ENCODE measurements at regions not wholly inside any gene's neighbourhood (a gene's known extent, or its start where the extent isn't known, plus 50 kb on each side); places are given as distances from the start of the nearest gene placed in this dataset.

DNA sequence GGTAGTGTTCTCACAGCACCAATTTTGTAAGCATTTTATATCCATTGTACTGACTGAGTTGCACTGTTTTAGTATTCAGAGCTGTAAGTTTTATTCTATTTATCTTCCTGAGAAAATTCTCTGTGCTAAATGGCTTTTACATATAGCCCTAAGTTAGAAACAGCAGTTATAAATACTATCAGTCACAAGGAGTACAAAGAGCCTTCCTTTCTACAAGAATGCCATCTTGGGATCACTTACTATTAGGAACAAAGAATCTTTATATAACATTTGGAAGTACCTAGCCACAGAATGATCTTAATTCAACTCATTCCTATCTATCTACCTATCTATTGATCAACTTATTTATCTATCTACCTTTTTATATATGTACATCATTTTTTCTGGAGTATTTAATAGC, 423.9 kb upstream of the RGS18 start (continued):
- no peak for TF ChIP-seq CTCF (IDR thresholded peaks at IDR 0.05)
- no peak for TF ChIP-seq ZNF317 (CRISPR knock-in tag; IDR thresholded peaks at IDR 0.05; ENCODE audit: borderline replicate concordance, low read depth)
- TF ChIP-seq CBFB (CRISPR knock-in tag; IDR thresholded peaks at IDR 0.05; ENCODE audit: low read depth) = no peak
- no peak for TF ChIP-seq TCF7 (CRISPR knock-in tag; IDR thresholded peaks at IDR 0.05; ENCODE audit: low read depth)
- TF ChIP-seq, protein P1, sequence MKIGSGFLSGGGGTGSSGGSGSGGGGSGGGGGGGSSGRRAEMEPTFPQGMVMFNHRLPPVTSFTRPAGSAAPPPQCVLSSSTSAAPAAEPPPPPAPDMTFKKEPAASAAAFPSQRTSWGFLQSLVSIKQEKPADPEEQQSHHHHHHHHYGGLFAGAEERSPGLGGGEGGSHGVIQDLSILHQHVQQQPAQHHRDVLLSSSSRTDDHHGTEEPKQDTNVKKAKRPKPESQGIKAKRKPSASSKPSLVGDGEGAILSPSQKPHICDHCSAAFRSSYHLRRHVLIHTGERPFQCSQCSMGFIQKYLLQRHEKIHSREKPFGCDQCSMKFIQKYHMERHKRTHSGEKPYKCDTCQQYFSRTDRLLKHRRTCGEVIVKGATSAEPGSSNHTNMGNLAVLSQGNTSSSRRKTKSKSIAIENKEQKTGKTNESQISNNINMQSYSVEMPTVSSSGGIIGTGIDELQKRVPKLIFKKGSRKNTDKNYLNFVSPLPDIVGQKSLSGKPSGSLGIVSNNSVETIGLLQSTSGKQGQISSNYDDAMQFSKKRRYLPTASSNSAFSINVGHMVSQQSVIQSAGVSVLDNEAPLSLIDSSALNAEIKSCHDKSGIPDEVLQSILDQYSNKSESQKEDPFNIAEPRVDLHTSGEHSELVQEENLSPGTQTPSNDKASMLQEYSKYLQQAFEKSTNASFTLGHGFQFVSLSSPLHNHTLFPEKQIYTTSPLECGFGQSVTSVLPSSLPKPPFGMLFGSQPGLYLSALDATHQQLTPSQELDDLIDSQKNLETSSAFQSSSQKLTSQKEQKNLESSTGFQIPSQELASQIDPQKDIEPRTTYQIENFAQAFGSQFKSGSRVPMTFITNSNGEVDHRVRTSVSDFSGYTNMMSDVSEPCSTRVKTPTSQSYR (CRISPR knock-in tag; IDR thresholded peaks at IDR 0.05) = no peak
- TF ChIP-seq MXD4 (CRISPR knock-in tag; IDR thresholded peaks at IDR 0.05; ENCODE audit: borderline replicate concordance) = no peak

GRCh38 chr1:191739544-191739943, 418.7 kb upstream of the RGS18 start:
- ChIA-PET CTCF (no interaction called here), POLR2A (no interaction called here)
- no peak for ATAC-seq
- Mint-ChIP-seq H3K36me3 (no peaks in the 10 kb centered on the region), H3K27ac (no peak overlapping the region), H3K4me3 (no peak overlapping the region), H3K9me3 (no peaks in the 10 kb centered on the region), H3K4me1 (no peaks in the 10 kb centered on the region), H3K27me3 (ENCODE audit: low read depth) (no peaks in the 10 kb centered on the region)
- no peak for DNase-seq (ENCODE audit: low spot score)
- TF ChIP-seq STAT6 (CRISPR knock-in tag; conservative IDR thresholded peaks at IDR 0.05; ENCODE audit: low read depth) (no peak), JAZF1 (CRISPR knock-in tag; IDR thresholded peaks at IDR 0.05) (no peak), NR1H2 (CRISPR knock-in tag; IDR thresholded peaks at IDR 0.05) (no peak), ZNF263 (CRISPR knock-in tag; IDR thresholded peaks at IDR 0.05; ENCODE audit: low read depth) (no peak), ZNF138 (CRISPR knock-in tag; conservative IDR thresholded peaks at IDR 0.05) (no peak), MAX (CRISPR knock-in tag; IDR thresholded peaks at IDR 0.05) (no peak), GRHL2 (CRISPR knock-in tag; IDR thresholded peaks at IDR 0.05; ENCODE audit: insufficient replicate concordance, severe bottlenecking) (no peak), KAT7 (CRISPR knock-in tag; IDR thresholded peaks at IDR 0.05; ENCODE audit: borderline replicate concordance) (no peak)
- TF ChIP-seq, protein P2, sequence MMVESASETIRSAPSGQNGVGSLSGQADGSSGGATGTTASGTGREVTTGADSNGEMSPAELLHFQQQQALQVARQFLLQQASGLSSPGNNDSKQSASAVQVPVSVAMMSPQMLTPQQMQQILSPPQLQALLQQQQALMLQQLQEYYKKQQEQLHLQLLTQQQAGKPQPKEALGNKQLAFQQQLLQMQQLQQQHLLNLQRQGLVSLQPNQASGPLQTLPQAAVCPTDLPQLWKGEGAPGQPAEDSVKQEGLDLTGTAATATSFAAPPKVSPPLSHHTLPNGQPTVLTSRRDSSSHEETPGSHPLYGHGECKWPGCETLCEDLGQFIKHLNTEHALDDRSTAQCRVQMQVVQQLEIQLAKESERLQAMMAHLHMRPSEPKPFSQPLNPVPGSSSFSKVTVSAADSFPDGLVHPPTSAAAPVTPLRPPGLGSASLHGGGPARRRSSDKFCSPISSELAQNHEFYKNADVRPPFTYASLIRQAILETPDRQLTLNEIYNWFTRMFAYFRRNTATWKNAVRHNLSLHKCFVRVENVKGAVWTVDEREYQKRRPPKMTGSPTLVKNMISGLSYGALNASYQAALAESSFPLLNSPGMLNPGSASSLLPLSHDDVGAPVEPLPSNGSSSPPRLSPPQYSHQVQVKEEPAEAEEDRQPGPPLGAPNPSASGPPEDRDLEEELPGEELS (CRISPR knock-in tag; IDR thresholded peaks at IDR 0.05) = no peak
